HG02981 (cell line): ENCODE measurements at regions not wholly inside any gene's neighbourhood (a gene's known extent, or its start where the extent isn't known, plus 50 kb on each side); places are given as distances from the start of the nearest gene placed in this dataset.

ENCODE experiments used
- ATAC-seq: cut with Tn5 transposase; IDR thresholded peaks from one replicate; pipeline ENCODE4 v1.9.1; 2021; ENCODE audit warnings: mild to moderate bottlenecking, moderate library complexity; ENCODE audit not compliant: unreplicated experiment

GRCh38 chr6:111984516-111985201 lies 69.2 kb upstream of the CCN6 start:
- ATAC-seq, result no peak

GRCh38 chr6:111985202-111985731 lies 68.6 kb upstream of the CCN6 start:
- ATAC-seq, result no peak

- no peak for ATAC-seq
These were observed 67.3 kb upstream of the CCN6 start for GRCh38 chr6:111986651-111987050.

GRCh38 chr6:111987295-111987694 lies 66.6 kb upstream of the CCN6 start:
- no peak for ATAC-seq

GRCh38 chr6:111988926-111989325 lies 65.0 kb upstream of the CCN6 start:
- ATAC-seq, result no peak

- ATAC-seq, result no peak
These were observed 64.2 kb upstream of the CCN6 start for GRCh38 chr6:111989743-111990142.

GRCh38 chr6:111990214-111990613 lies 63.7 kb upstream of the CCN6 start:
- ATAC-seq, result no peak

GRCh38 chr6:111992851-111993250 lies 61.1 kb upstream of the CCN6 start:
- ATAC-seq, result peak; percentile 48

- ATAC-seq, result peak; percentile 3
These were observed 60.6 kb upstream of the CCN6 start for GRCh38 chr6:111993342-111993741.

GRCh38 chr6:111994791-111995190 lies 59.1 kb upstream of the CCN6 start:
- no peak for ATAC-seq

- no peak for ATAC-seq
These were observed 58.5 kb upstream of the CCN6 start for GRCh38 chr6:111995404-111995803.

- ATAC-seq, result no peak
These were observed 57.6 kb upstream of the CCN6 start for GRCh38 chr6:111996144-111996865.

- peak; percentile 52 for ATAC-seq
These were observed 56.6 kb upstream of the CCN6 start for GRCh38 chr6:111997078-111997852.

- no peak for ATAC-seq
These were observed 56.1 kb upstream of the CCN6 start for GRCh38 chr6:111997853-111998208.

GRCh38 chr6:112002307-112002706 lies 51.6 kb upstream of the CCN6 start:
- ATAC-seq, result no peak
